Upper lobe of left lung (tissue), 6 donors: ENCODE measurements at regions not wholly inside any gene's neighbourhood (a gene's known extent, or its start where the extent isn't known, plus 50 kb on each side); places are given as distances from the start of the nearest gene placed in this dataset.
A peak's percentile ranks its signal among the peaks of the same experiment; 100 is the strongest.

Source experiments
- ATAC-seq, 2 donors: fragments of 200-7000 bp; cut with Tn5 transposase; one replicate each; pipeline ENCODE4 v1.9.1; 2022; ENCODE audit warnings: mild to moderate bottlenecking in 2 of 2, moderate library complexity in 2 of 2; ENCODE audit not compliant: low FRiP score in 2 of 2
- DNase-seq, 2 donors: peaks; one replicate each; pipeline ENCODE4 v3.0.0-alpha.2; 2019 to 2020
- H3K27ac ChIP-seq, 4 donors: fragments of 200-600 bp; sonication (generic); one replicate each; pipeline ENCODE4 v1.5.1; 2016 to 2019
- H3K27me3 ChIP-seq, 4 donors: fragments of 200-600 bp; sonication (generic); one replicate each; pipeline ENCODE4 v1.5.1; 2017 to 2019
- H3K36me3 ChIP-seq, 4 donors: fragments of 200-600 bp; sonication (generic); one replicate each; pipeline ENCODE4 v1.5.1; 2016 to 2019
- H3K4me1 ChIP-seq, 4 donors: fragments of 200-600 bp; sonication (generic); one replicate each; pipeline ENCODE4 v1.5.1; 2018 to 2019
- H3K4me3 ChIP-seq, 4 donors: fragments of 200-600 bp; sonication (generic); one replicate each; pipeline ENCODE4 v1.5.1; 2017 to 2019; ENCODE audit warnings: mild to moderate bottlenecking in 2 of 4, moderate library complexity in 1 of 4
- H3K9me3 ChIP-seq, 4 donors: fragments of 200-600 bp; sonication (generic); one replicate each; pipeline ENCODE4 v1.5.1; 2018 to 2019
- EP300 ChIP-seq, 4 donors: sonication (generic); formaldehyde crosslinking; IDR thresholded peaks; one replicate each; pipeline ENCODE4 v1.5.1; 2017; ENCODE audit warnings: antibody characterized with exemption in 4 of 4, control low read depth in 2 of 4
- POLR2A ChIP-seq, 4 donors: fragments of 450-650 bp; IDR thresholded peaks; one replicate each; pipeline ENCODE4 v1.5.1; 2016 to 2017; ENCODE audit warnings: antibody characterized with exemption in 4 of 4, mild to moderate bottlenecking in 2 of 4
- POLR2AphosphoS5 ChIP-seq, 2 donors: sonication (generic); formaldehyde crosslinking; IDR thresholded peaks; one replicate each; pipeline ENCODE4 v1.5.1; 2017; ENCODE audit warnings: antibody characterized with exemption in 2 of 2
- WGBS, 2 donors: methylation state at CpG; one replicate each; pipeline ENCODE4 v1.1.5; 2017 to 2018; 5-methylcytosine and 5-hydroxymethylcytosine counted together
- TF ChIP-seq, protein P1 (sequence below), 6 experiments: fragments of 450-650 bp in 4 of 6; fragments of 200-600 bp in 2 of 6; sonication (generic) in 2 of 6; IDR thresholded peaks; one replicate each; pipeline ENCODE4 v1.5.1; 2016 to 2019; ENCODE audit warnings: antibody characterized with exemption in 6 of 6
- donor health status: DM: no; HTN: no; CAD: no; lungs with moderate emphysema.
- donor health status: DM: no; HTN: yes; CAD: no; lungs with severe emphysema.

DNA sequence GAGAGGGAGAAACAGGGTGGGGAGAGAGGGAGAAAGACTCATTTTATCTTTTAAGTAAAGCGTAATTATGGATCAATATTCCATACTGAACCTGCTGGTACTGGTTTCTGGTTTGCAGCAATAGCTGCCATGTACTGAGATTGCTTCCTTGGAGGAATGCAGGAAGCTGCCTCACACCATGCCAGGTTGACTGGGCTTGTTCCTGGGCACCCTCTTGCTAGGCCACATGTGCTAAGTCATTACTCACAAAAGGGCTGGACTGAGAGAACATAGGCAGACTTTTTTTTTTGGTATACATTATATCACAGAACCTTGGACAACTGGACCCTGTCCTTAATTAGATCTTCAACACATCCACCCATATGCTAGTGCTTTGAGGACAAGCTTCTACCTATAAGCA, 193.4 kb downstream of the ZNF621 start:
- DNase-seq (no peak), ATAC-seq (no peak)
- TF ChIP-seq, protein P1, sequence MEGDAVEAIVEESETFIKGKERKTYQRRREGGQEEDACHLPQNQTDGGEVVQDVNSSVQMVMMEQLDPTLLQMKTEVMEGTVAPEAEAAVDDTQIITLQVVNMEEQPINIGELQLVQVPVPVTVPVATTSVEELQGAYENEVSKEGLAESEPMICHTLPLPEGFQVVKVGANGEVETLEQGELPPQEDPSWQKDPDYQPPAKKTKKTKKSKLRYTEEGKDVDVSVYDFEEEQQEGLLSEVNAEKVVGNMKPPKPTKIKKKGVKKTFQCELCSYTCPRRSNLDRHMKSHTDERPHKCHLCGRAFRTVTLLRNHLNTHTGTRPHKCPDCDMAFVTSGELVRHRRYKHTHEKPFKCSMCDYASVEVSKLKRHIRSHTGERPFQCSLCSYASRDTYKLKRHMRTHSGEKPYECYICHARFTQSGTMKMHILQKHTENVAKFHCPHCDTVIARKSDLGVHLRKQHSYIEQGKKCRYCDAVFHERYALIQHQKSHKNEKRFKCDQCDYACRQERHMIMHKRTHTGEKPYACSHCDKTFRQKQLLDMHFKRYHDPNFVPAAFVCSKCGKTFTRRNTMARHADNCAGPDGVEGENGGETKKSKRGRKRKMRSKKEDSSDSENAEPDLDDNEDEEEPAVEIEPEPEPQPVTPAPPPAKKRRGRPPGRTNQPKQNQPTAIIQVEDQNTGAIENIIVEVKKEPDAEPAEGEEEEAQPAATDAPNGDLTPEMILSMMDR (IDR thresholded peaks at IDR 0.05): no peak
- TF ChIP-seq POLR2AphosphoS5 (IDR thresholded peaks at IDR 0.05): no peak
- TF ChIP-seq POLR2A (IDR thresholded peaks at IDR 0.05): no peak
- H3K27me3 ChIP-seq: no peaks in the 10 kb centered on the region
- no peaks in the 10 kb centered on the region for H3K9me3 ChIP-seq
- no peaks in the 10 kb centered on the region for H3K36me3 ChIP-seq
- H3K4me3 ChIP-seq: no peak overlapping the region
- peaks cover 0 to 4% (median 0%) of the 10 kb centered on the region in 4 donors for H3K4me1 ChIP-seq
- 82 to 93% methylated on average over 1 of the region's 1 CpG for WGBS, 2 donors
- H3K27ac ChIP-seq: no peak overlapping the region

DNA sequence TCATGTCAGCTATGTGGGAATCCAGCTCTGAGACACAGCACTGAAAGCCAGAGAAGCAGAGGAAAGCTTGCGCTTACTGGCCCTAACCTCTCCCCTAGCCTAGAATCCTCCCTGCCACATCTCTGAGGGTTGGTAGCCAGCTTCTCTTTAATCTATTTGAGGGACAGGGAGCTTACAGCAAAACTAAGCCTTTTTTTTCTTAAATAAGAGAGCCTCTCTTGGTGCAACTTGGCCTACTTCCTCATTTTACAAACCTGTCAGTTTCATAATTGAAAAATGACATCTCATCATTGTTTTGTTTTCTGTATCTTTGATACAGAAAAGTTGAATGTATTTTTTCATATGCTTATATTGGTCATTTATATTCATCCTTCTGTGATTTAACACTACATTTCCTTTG, 193.9 kb downstream of the ZNF621 start:
- Histone ChIP-seq H3K9me3 (no peaks in the 10 kb centered on the region), H3K4me1 (peaks cover 0 to 4% (median 0%) of the 10 kb centered on the region in 4 donors), H3K36me3 (no peaks in the 10 kb centered on the region), H3K27me3 (no peaks in the 10 kb centered on the region), H3K27ac (no peak overlapping the region), H3K4me3 (no peak overlapping the region)
- ATAC-seq (no peak), DNase-seq (no peak)
- TF ChIP-seq POLR2AphosphoS5 (IDR thresholded peaks at IDR 0.05): no peak
- TF ChIP-seq EP300 (IDR thresholded peaks at IDR 0.05): no peak
- TF ChIP-seq, protein P1 (IDR thresholded peaks at IDR 0.05): no peak
- no peak for TF ChIP-seq POLR2A (IDR thresholded peaks at IDR 0.05)
- 67 to 100% methylated on average over 1 of the region's 1 CpG for WGBS, 2 donors

DNA sequence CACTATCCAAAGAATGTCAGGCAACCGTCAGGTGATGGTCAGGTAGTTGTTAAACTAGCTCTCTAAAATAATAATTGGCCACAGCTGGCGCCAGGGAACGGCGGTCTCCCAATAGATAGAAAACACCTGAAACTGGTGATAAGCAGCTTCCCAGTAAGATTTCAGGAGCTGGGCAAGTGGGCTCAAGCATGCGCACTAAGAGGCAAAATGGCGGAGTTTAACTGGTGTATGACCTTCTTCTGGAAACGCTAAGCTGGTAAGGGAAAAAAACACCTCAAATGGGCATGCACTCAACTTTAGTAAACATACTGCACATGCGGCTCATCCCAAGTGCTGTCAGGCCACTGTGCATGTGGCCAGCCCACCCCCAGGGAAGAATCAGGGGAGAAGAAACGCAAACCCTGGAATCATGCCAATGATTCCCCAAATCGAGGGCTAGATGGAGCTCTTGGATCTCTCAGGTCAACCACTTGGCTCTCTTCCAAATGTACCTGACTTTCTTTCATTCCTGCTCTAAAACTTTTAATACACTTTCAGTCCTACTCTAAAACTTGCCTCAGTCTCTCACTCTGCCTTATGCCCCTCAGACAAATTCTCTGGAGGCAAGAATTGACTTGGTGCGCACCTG, 195.0 kb downstream of the ZNF621 start:
- peak in 1 of 2 donors; percentile 32 for DNase-seq
- no peaks in the 10 kb centered on the region for H3K9me3 ChIP-seq
- no peaks in the 10 kb centered on the region for H3K36me3 ChIP-seq
- H3K4me3 ChIP-seq: no peak overlapping the region
- H3K4me1 ChIP-seq: peaks cover 0 to 4% (median 0%) of the 10 kb centered on the region in 4 donors
- WGBS, 2 donors: 68 to 76% methylated on average over 11 of the region's 11 CpGs
- no peaks in the 10 kb centered on the region for H3K27me3 ChIP-seq
- no peak for ATAC-seq
- TF ChIP-seq, protein P1 (IDR thresholded peaks at IDR 0.05): peak in 4 of 6 experiments; percentile 15 to 48 (median 30)
- no peak for TF ChIP-seq POLR2A (IDR thresholded peaks at IDR 0.05)
- TF ChIP-seq EP300 (IDR thresholded peaks at IDR 0.05): no peak
- peak in 1 of 2 donors; percentile 22 for TF ChIP-seq POLR2AphosphoS5 (IDR thresholded peaks at IDR 0.05)
- no peak overlapping the region for H3K27ac ChIP-seq

DNA sequence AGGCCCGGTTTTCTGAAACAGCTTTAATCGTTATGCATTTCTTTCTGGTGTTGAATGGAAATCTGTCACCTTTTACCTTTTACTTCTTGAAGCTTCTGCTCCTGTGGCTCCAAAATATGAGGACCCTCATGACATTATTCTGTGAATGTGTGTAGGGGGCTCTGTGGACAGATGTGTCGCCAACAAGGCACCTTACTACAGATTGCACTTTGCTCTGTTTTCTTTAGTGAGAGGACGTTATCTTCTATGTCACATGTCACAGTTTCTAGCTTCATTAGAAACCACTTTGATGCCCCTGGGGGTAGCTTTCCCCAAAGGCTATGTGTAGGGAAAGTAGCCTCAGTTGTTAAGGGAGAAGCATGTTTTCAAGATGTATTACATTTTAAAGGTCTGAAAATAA, 195.6 kb downstream of the ZNF621 start:
- ATAC-seq: no peak
- TF ChIP-seq EP300 (IDR thresholded peaks at IDR 0.05) (no peak), POLR2AphosphoS5 (IDR thresholded peaks at IDR 0.05) (no peak), POLR2A (IDR thresholded peaks at IDR 0.05) (no peak)
- TF ChIP-seq, protein P1 (IDR thresholded peaks at IDR 0.05): no peak
- no peak overlapping the region for H3K27ac ChIP-seq
- no peak overlapping the region for H3K4me3 ChIP-seq
- WGBS, 2 donors: 81 to 90% methylated on average over 4 of the region's 4 CpGs
- DNase-seq: no peak
- H3K27me3 ChIP-seq: no peaks in the 10 kb centered on the region
- no peaks in the 10 kb centered on the region for H3K36me3 ChIP-seq
- H3K9me3 ChIP-seq: no peaks in the 10 kb centered on the region
- H3K4me1 ChIP-seq: peaks cover 0 to 4% (median 0%) of the 10 kb centered on the region in 4 donors

DNA sequence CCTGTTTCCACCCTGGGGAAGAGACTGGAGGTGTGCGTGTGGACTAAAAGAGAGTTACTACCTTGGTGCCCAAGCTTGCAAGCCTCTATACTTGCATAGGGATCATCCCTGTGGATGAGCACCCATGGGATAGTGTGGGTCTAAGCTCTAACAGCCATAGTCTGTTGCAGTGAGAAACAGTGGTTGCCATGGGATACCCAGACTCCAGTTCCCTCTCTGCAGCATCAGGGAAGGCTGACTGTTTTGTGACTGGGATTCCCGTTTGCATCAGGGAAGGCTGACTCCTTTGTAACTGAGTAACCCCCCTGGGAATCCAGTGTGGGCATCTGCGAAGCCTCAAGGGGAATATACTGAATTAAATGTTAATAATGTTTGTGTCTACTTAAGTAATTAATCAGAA, 196.1 kb downstream of the ZNF621 start:
- TF ChIP-seq EP300 (IDR thresholded peaks at IDR 0.05) (no peak), POLR2AphosphoS5 (IDR thresholded peaks at IDR 0.05) (no peak), POLR2A (IDR thresholded peaks at IDR 0.05) (no peak)
- TF ChIP-seq, protein P1 (IDR thresholded peaks at IDR 0.05): no peak
- no peak for ATAC-seq
- Histone ChIP-seq H3K36me3 (no peaks in the 10 kb centered on the region), H3K4me3 (no peak overlapping the region), H3K27ac (no peak overlapping the region), H3K4me1 (peaks cover 0 to 4% (median 0%) of the 10 kb centered on the region in 4 donors), H3K9me3 (no peaks in the 10 kb centered on the region), H3K27me3 (no peaks in the 10 kb centered on the region)
- DNase-seq: no peak
- WGBS, 2 donors: 83 to 97% methylated on average over 3 of the region's 3 CpGs
